Smooth muscle cell (in vitro differentiated cells): ENCODE measurements at regions not wholly inside any gene's neighbourhood (a gene's known extent, or its start where the extent isn't known, plus 50 kb on each side); places are given as distances from the start of the nearest gene placed in this dataset.

ENCODE experiments used
- DNase-seq: peaks from one replicate; lab custom pipeline; 2025; ENCODE audit not compliant: unreplicated experiment; lab: John Stamatoyannopoulos, UW
- H2AFZ ChIP-seq: fragments of 200-600 bp; sonication (generic); 2 replicates; pipeline ENCODE4 v1.6.0; 2016; ENCODE audit warnings: antibody characterized with exemption, low read depth, mild to moderate bottlenecking
- H3F3A ChIP-seq: fragments of 200-600 bp; sonication (generic); 2 replicates; pipeline ENCODE4 v1.6.0; 2017; ENCODE audit warnings: antibody characterized with exemption, low read depth
- H3K27ac ChIP-seq: fragments of 200-600 bp; sonication (generic); 2 replicates; pipeline ENCODE4 v1.5.1; 2016; ENCODE audit warnings: low read depth, mild to moderate bottlenecking
- H3K27me3 ChIP-seq: fragments of 200-600 bp; sonication (generic); 2 replicates; pipeline ENCODE4 v1.6.1; 2016; ENCODE audit warnings: low read depth, mild to moderate bottlenecking
- H3K36me3 ChIP-seq: fragments of 200-600 bp; sonication (generic); 2 replicates; pipeline ENCODE4 v1.5.1; 2016; ENCODE audit warnings: low read depth
- H3K4me1 ChIP-seq: fragments of 200-600 bp; sonication (generic); 2 replicates; pipeline ENCODE4 v1.5.1; 2016; ENCODE audit warnings: low read depth
- H3K4me2 ChIP-seq: fragments of 200-600 bp; sonication (generic); 2 replicates; pipeline ENCODE4 v1.6.0; 2016; ENCODE audit warnings: mild to moderate bottlenecking
- H3K4me3 ChIP-seq: fragments of 200-600 bp; sonication (generic); 2 replicates; pipeline ENCODE4 v1.5.1; 2016; ENCODE audit warnings: mild to moderate bottlenecking
- H3K79me2 ChIP-seq: fragments of 200-600 bp; sonication (generic); 2 replicates; pipeline ENCODE4 v1.6.0; 2016; ENCODE audit warnings: low read depth, mild to moderate bottlenecking
- H3K9ac ChIP-seq: fragments of 200-600 bp; sonication (generic); 2 replicates; pipeline ENCODE4 v1.6.0; 2016; ENCODE audit warnings: low read depth
- H3K9me3 ChIP-seq: fragments of 200-600 bp; sonication (generic); replicated peaks from 2 replicates; pipeline ENCODE4 v1.5.1; 2016; ENCODE audit warnings: low read depth
- H4K20me1 ChIP-seq: fragments of 200-600 bp; sonication (generic); 2 replicates; pipeline ENCODE4 v1.6.0; 2016; ENCODE audit warnings: low read depth
- CTCF ChIP-seq: fragments of 200-600 bp; sonication (generic); IDR thresholded peaks from 2 replicates; pipeline ENCODE4 v1.5.1; 2017; ENCODE audit warnings: borderline replicate concordance, mild to moderate bottlenecking, antibody characterized with exemption; ENCODE audit not compliant: insufficient read depth, poor library complexity, severe bottlenecking
- WGBS: methylation state at CpG from one replicate; pipeline ENCODE4 v1.1.7; 2016; ENCODE audit warnings: low lambda C conversion rate; 5-methylcytosine and 5-hydroxymethylcytosine counted together

- Histone ChIP-seq H3K9me3 (no peaks in the 10 kb centered on the region), H3K36me3 (no peaks in the 10 kb centered on the region), H3K27me3 (peaks cover 7% of the 10 kb centered on the region), H3K4me2 (peak overlapping the region; percentile 93), H4K20me1 (no peaks in the 10 kb centered on the region), H3K27ac (no peak overlapping the region), H3F3A (no peaks in the 10 kb centered on the region), H3K4me3 (peak overlapping the region; percentile 52), H3K9ac (no peak overlapping the region), H3K4me1 (peaks cover 4% of the 10 kb centered on the region), H3K79me2 (no peaks in the 10 kb centered on the region), H2AFZ (no peak overlapping the region)
- no peak for TF ChIP-seq CTCF
- WGBS, result 80% methylated on average over 30 of the region's 37 CpGs
- DNase-seq, result no peak
Observed at GRCh38 chr7:1290679-1291356, 58.1 kb downstream of the UNCX start.

GRCh38 chr7:1291357-1291689 is 58.7 kb downstream of the UNCX start:
- Histone ChIP-seq H3F3A (no peaks in the 10 kb centered on the region), H3K79me2 (no peaks in the 10 kb centered on the region), H4K20me1 (no peaks in the 10 kb centered on the region), H3K27me3 (peaks cover 7% of the 10 kb centered on the region), H3K27ac (no peak overlapping the region), H2AFZ (no peak overlapping the region), H3K36me3 (no peaks in the 10 kb centered on the region), H3K4me2 (no peak overlapping the region), H3K9ac (no peak overlapping the region), H3K4me1 (peaks cover 4% of the 10 kb centered on the region), H3K9me3 (no peaks in the 10 kb centered on the region), H3K4me3 (no peak overlapping the region)
- no peak for TF ChIP-seq CTCF
- WGBS, result 96% methylated on average over 13 of the region's 13 CpGs
- no peak for DNase-seq

GRCh38 chr7:1291845-1292765 is 59.4 kb downstream of the UNCX start:
- H3K4me1 ChIP-seq, result peaks cover 4% of the 10 kb centered on the region
- H3K9me3 ChIP-seq, result no peaks in the 10 kb centered on the region
- no peaks in the 10 kb centered on the region for H3F3A ChIP-seq
- H3K79me2 ChIP-seq, result no peaks in the 10 kb centered on the region
- no peaks in the 10 kb centered on the region for H3K36me3 ChIP-seq
- no peaks in the 10 kb centered on the region for H4K20me1 ChIP-seq
- H2AFZ ChIP-seq, result no peak overlapping the region
- H3K27me3 ChIP-seq, result peaks cover 7% of the 10 kb centered on the region
- no peak for TF ChIP-seq CTCF
- WGBS, result 89% methylated on average over 25 of the region's 25 CpGs
- no peak overlapping the region for H3K27ac ChIP-seq
- H3K9ac ChIP-seq, result no peak overlapping the region
- H3K4me3 ChIP-seq, result no peak overlapping the region
- no peak for DNase-seq
- H3K4me2 ChIP-seq, result no peak overlapping the region
